Esophagus (tissue), 2 donors: ENCODE measurements at regions not wholly inside any gene's neighbourhood (a gene's known extent, or its start where the extent isn't known, plus 50 kb on each side); places are given as distances from the start of the nearest gene placed in this dataset.

Experiments
- H3K27ac ChIP-seq, 2 donors: one replicate each; pipeline ENCODE4 v1.5.1; 2013; ENCODE audit warnings: low read depth in 2 of 2, mild to moderate bottlenecking in 2 of 2, inconsistent platforms in 1 of 2, low read length in 1 of 2, moderate library complexity in 1 of 2
- H3K27me3 ChIP-seq, 2 donors: one replicate each; pipeline ENCODE4 v1.6.1; 2013; ENCODE audit warnings: low read length in 2 of 2, control low read depth in 1 of 2, mild to moderate bottlenecking in 1 of 2; ENCODE audit not compliant: insufficient read depth in 2 of 2, control insufficient read depth in 1 of 2
- H3K36me3 ChIP-seq, 2 donors: one replicate each; pipeline ENCODE4 v1.6.1; 2013; ENCODE audit warnings: low read length in 1 of 2; ENCODE audit not compliant: control insufficient read depth in 2 of 2, insufficient read depth in 2 of 2
- H3K4me1 ChIP-seq, 2 donors: one replicate each; pipeline ENCODE4 v1.6.1; 2013; ENCODE audit warnings: low read length in 1 of 2; ENCODE audit not compliant: control insufficient read depth in 2 of 2, insufficient read depth in 2 of 2
- H3K4me3 ChIP-seq, 2 donors: one replicate each; pipeline ENCODE4 v1.5.1; 2013; ENCODE audit warnings: low read length in 2 of 2, mild to moderate bottlenecking in 2 of 2, low read depth in 1 of 2, moderate library complexity in 1 of 2
- H3K9me3 ChIP-seq, 2 donors: one replicate each; pipeline ENCODE4 v1.6.1; 2013; ENCODE audit warnings: mild to moderate bottlenecking in 2 of 2, low read depth in 1 of 2, low read length in 1 of 2, moderate library complexity in 1 of 2; ENCODE audit not compliant: control insufficient read depth in 2 of 2, insufficient read depth in 1 of 2
- WGBS, 2 donors: extraction: QIAGEN DNeasy Blood & Tissue Kit; methylation state at CpG; one replicate each; pipeline ENCODE4 v1.1.7; 2013; 5-methylcytosine and 5-hydroxymethylcytosine counted together
- donor health status: healthy with polysubstance abuse.
- donor health status: Bipolar disorder and iron deficiency.

- H3K4me3 ChIP-seq: no peak overlapping the region
- WGBS, 2 donors: 55 to 61% methylated on average over 10 of the region's 10 CpGs
- no peaks in the 10 kb centered on the region for H3K36me3 ChIP-seq
- H3K27ac ChIP-seq: no peak overlapping the region
- H3K9me3 ChIP-seq: no peaks in the 10 kb centered on the region
- no peaks in the 10 kb centered on the region for H3K27me3 ChIP-seq
- H3K4me1 ChIP-seq: no peaks in the 10 kb centered on the region
Observed at GRCh38 chr14:71212683-71213107, 305.4 kb downstream of the PCNX1 start.

- WGBS, 2 donors: 64 to 74% methylated on average over 2 of the region's 2 CpGs
- Histone ChIP-seq H3K36me3 (no peaks in the 10 kb centered on the region), H3K27me3 (no peaks in the 10 kb centered on the region), H3K27ac (no peak overlapping the region), H3K9me3 (no peaks in the 10 kb centered on the region), H3K4me1 (peaks cover 0 to 2% of the 10 kb centered on the region in 2 donors), H3K4me3 (no peak overlapping the region)
Observed at GRCh38 chr14:71214241-71214640, 307.0 kb downstream of the PCNX1 start.

- 55 to 66% methylated on average over 4 of the region's 4 CpGs for WGBS, 2 donors
- H3K36me3 ChIP-seq: no peaks in the 10 kb centered on the region
- H3K4me3 ChIP-seq: no peak overlapping the region
- no peaks in the 10 kb centered on the region for H3K9me3 ChIP-seq
- peaks cover 0 to 2% of the 10 kb centered on the region in 2 donors for H3K4me1 ChIP-seq
- no peak overlapping the region for H3K27ac ChIP-seq
- no peaks in the 10 kb centered on the region for H3K27me3 ChIP-seq
Observed at GRCh38 chr14:71220462-71220861, 313.2 kb downstream of the PCNX1 start.

GRCh38 chr14:71221119-71221518 lies 313.9 kb downstream of the PCNX1 start:
- Histone ChIP-seq H3K4me1 (peaks cover 0 to 2% of the 10 kb centered on the region in 2 donors), H3K36me3 (no peaks in the 10 kb centered on the region), H3K27me3 (no peaks in the 10 kb centered on the region), H3K9me3 (no peaks in the 10 kb centered on the region), H3K27ac (no peak overlapping the region), H3K4me3 (no peak overlapping the region)
- 87 to 91% methylated on average over 2 of the region's 2 CpGs for WGBS, 2 donors

GRCh38 chr14:71225113-71225512 lies 317.9 kb downstream of the PCNX1 start:
- Histone ChIP-seq H3K36me3 (no peaks in the 10 kb centered on the region), H3K27ac (no peak overlapping the region), H3K4me1 (no peaks in the 10 kb centered on the region), H3K27me3 (no peaks in the 10 kb centered on the region), H3K4me3 (no peak overlapping the region), H3K9me3 (no peaks in the 10 kb centered on the region)
- WGBS, 2 donors: 54 to 56% methylated on average over 2 of the region's 2 CpGs

GRCh38 chr14:71228711-71229110 lies 321.5 kb downstream of the PCNX1 start:
- Histone ChIP-seq H3K9me3 (no peaks in the 10 kb centered on the region), H3K4me1 (no peaks in the 10 kb centered on the region), H3K27me3 (no peaks in the 10 kb centered on the region), H3K36me3 (no peaks in the 10 kb centered on the region), H3K27ac (no peak overlapping the region), H3K4me3 (no peak overlapping the region)
- 54 to 61% methylated on average over 2 of the region's 2 CpGs for WGBS, 2 donors

GRCh38 chr14:71229875-71230274 lies 322.6 kb downstream of the PCNX1 start:
- no peaks in the 10 kb centered on the region for H3K4me1 ChIP-seq
- H3K27me3 ChIP-seq: no peaks in the 10 kb centered on the region
- H3K4me3 ChIP-seq: no peak overlapping the region
- whole genome bisulfite sequencing, 2 donors: 91 to 94% methylated on average over 7 of the region's 7 CpGs
- H3K36me3 ChIP-seq: no peaks in the 10 kb centered on the region
- no peaks in the 10 kb centered on the region for H3K9me3 ChIP-seq
- no peak overlapping the region for H3K27ac ChIP-seq

GRCh38 chr14:71230897-71231296 lies 323.6 kb downstream of the PCNX1 start:
- H3K36me3 ChIP-seq: no peaks in the 10 kb centered on the region
- H3K27ac ChIP-seq: no peak overlapping the region
- WGBS, 2 donors: 90 to 93% methylated on average over 12 to 13 of the region's 13 CpGs
- H3K9me3 ChIP-seq: no peaks in the 10 kb centered on the region
- H3K4me1 ChIP-seq: peaks cover 0 to 2% of the 10 kb centered on the region in 2 donors
- H3K4me3 ChIP-seq: no peak overlapping the region
- no peaks in the 10 kb centered on the region for H3K27me3 ChIP-seq

GRCh38 chr14:71231521-71232393 lies 324.5 kb downstream of the PCNX1 start:
- Histone ChIP-seq H3K27me3 (no peaks in the 10 kb centered on the region), H3K4me1 (peaks cover 0 to 3% of the 10 kb centered on the region in 2 donors), H3K9me3 (no peaks in the 10 kb centered on the region), H3K27ac (no peak overlapping the region), H3K36me3 (no peaks in the 10 kb centered on the region), H3K4me3 (no peak overlapping the region)
- WGBS, 2 donors: 90 to 91% methylated on average over 16 of the region's 16 CpGs

GRCh38 chr14:71232506-71232905 lies 325.2 kb downstream of the PCNX1 start:
- no peak overlapping the region for H3K4me3 ChIP-seq
- 89 to 91% methylated on average over 12 of the region's 12 CpGs for WGBS, 2 donors
- no peaks in the 10 kb centered on the region for H3K36me3 ChIP-seq
- no peaks in the 10 kb centered on the region for H3K27me3 ChIP-seq
- no peak overlapping the region for H3K27ac ChIP-seq
- H3K9me3 ChIP-seq: no peaks in the 10 kb centered on the region
- peaks cover 0 to 3% of the 10 kb centered on the region in 2 donors for H3K4me1 ChIP-seq
